GM18870 (cell line): ENCODE measurements at regions not wholly inside any gene's neighbourhood (a gene's known extent, or its start where the extent isn't known, plus 50 kb on each side); places are given as distances from the start of the nearest gene placed in this dataset.

ENCODE experiments used
- ATAC-seq: cut with Tn5 transposase; IDR thresholded peaks from one replicate; pipeline ENCODE4 v1.9.1; 2021; ENCODE audit warnings: moderate library complexity; ENCODE audit not compliant: unreplicated experiment

DNA sequence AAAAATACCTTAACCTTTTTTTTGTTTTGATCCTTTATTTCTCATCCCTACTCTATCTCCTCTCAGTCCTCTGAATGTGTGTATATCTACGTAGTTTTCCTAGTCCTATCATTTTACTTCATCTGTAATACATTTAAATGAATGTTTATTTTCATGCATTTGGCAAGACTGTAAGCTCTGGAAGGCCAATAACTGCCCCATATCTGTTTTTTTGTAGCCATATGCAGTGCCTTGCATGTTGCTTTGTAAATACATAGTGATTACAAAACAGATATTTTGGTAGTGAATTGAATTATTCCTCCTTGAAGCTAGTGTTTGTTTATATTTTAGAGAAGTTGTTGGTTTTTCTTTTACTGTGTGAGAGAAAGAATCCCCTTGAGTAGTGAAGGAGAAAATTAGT lies 450.2 kb downstream of the PCDH18 start:
- ATAC-seq, result no peak

GRCh38 chr4:137076908-137077307 lies 455.4 kb downstream of the PCDH18 start:
- no peak for ATAC-seq

DNA sequence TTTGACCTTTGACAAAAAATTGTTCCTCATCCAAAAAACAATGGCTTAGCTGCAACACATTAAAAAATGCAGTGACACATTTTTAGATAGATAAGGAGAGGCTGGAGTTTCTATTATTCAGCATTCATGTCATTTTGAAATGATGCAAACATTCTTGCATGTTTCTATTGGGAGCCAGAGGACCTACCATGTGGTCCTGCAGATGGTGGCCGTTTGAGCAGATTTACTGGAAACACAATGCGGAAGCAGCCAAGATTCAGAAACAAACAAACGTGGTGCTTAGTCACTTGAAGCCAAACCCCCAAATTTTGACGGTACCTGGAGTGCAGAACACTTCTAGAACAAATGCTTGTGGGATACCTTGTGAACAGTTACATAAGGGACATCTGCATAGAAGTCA lies 456.7 kb downstream of the PCDH18 start:
- ATAC-seq, result no peak

- no peak for ATAC-seq
Measured at GRCh38 chr4:137070614-137071013, 461.7 kb downstream of the PCDH18 start.

GRCh38 chr4:137069473-137069872 lies 462.8 kb downstream of the PCDH18 start:
- no peak for ATAC-seq

GRCh38 chr4:137067735-137068134 lies 464.6 kb downstream of the PCDH18 start:
- no peak for ATAC-seq

- no peak for ATAC-seq
Measured at GRCh38 chr4:137065311-137065710, 467.0 kb downstream of the PCDH18 start.

DNA sequence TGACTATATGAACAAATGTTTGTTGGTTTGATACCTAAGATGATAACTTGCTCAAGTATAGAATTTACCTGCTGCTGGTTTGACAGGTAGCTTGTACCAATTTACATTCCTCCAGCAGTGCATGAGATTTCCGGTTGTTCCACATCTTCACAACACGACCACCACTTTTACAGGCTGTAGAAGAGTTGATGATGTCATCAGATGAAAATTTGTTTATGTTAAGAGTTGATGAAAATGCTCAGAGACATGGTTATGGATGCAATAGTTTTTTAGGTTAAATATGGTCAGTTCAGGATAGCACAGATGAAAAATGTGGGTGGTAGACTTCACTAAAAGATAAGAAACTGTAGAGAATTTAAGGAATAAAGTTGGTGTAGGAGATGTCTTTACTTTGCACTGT lies 468.3 kb downstream of the PCDH18 start:
- ATAC-seq, result no peak

DNA sequence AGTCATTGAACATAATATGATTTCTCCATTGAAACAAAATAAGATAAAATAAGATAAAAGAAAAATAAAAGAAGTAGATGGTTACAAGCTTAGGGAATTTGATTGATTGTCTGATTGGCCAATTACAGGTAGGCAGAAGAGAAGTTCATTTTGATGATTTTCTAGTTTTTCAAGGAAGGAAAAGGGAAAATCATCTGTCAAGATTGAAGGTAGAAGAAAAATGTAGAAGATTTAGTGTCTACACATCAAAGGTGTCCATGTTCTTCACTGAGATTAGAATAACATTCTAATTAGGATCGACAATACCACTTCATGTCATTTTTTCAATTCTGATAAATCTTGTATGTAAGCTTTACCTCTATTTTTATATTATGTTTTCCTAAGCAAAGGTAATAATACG lies 489.1 kb downstream of the PCDH18 start:
- no peak for ATAC-seq

DNA sequence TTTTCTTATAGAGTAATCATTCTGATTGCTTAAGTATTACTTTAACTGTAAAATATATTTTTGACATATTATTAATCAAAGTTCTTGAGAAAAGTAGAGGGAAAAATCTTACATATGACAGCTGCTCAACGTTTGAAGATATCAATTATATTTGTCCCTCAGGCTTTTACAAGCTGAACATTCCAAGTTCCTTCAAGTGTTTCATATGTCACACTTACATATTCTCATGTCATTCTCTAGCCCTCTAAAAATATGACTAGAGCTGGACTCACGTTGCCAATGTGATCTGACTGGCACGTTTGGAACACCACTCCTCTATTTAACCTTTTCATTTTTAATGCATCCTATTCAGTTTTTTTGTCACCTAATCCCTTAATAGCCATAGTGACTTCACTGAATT lies 492.9 kb downstream of the PCDH18 start:
- no peak for ATAC-seq

DNA sequence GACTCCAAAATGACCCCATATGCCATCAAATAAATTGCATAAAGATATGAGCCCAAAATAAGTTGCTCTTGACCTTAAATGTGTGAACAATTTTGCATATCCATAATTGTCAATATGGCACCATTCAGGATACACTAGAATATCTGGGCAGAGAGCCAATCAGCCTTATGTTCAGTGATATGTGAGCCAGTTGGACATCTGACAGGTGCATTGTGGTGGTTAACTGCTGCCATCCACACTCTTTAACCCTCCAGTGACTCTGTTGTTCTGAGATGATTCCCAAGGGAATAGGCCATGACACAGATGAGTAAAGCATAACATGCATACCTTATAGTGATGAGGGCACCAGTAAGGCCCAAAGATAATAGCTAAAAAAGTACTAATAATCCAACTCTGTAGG lies 500.1 kb downstream of the PCDH18 start:
- no peak for ATAC-seq

DNA sequence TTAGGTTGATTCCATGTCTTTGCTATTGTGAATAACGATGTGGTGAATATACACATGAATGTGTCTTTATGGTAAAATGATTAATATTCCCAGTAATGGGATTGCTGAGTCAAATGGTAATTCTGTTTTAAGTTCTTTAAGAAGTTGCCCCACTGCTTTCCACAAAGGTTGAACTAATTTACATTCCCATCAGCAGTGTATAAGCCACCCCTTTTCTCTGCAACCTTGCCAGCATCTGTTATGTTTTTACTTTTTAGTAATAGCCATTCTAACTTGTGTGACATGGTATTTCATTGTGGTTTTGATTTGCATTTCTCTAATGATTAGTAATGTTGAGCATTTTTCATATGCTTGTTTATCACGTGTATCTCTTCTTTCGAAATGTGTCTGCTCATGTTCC lies 503.3 kb downstream of the PCDH18 start:
- ATAC-seq, result no peak

- ATAC-seq, result no peak
Measured at GRCh38 chr4:137025484-137026059, 506.7 kb downstream of the PCDH18 start.

- no peak for ATAC-seq
Measured at GRCh38 chr4:137015426-137016409, 516.6 kb downstream of the PCDH18 start.

GRCh38 chr4:137000432-137000831 lies 531.9 kb downstream of the PCDH18 start:
- ATAC-seq, result no peak

GRCh38 chr4:136992032-136992431 lies 540.3 kb downstream of the PCDH18 start:
- no peak for ATAC-seq

- ATAC-seq, result no peak
Measured at GRCh38 chr4:136985683-136986082, 546.6 kb downstream of the PCDH18 start.

- no peak for ATAC-seq
Measured at GRCh38 chr4:136967069-136967468, 565.2 kb downstream of the PCDH18 start.

DNA sequence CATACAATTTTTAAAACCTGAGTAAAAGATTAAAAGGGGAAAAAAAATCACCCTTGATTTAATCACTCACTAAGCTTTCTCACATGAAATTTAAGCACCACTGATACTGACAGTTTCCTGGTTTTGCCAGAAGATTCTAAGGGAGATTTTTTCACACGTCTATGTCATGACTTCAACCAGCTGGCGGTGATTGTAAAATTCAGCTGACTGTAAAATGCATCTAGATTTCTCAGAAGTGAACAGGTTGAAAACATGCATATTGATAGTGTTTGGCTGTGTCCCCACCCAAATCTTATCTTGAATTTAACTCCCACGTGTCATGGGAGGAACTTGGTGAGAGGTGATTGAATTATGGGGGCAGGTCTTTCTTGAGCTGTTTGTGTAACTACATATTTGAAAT lies 566.8 kb downstream of the PCDH18 start:
- ATAC-seq, result no peak

DNA sequence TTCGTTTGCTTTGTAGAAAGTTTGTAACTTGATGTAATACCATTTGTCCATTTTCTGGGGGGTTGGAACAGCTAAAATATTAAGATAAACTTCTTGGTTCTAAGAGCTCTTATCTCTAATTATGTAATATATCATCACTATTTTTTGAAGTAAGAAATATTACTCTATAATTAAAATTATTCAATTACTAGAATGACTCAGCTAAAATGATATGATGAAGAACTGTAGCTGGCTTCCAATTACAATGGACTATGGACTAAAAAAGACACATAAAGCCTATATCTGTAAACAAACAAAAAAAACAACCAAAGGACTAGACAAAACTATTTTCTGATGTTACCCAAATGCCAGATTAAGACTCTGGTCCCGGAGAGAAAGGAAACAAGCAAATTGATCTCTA lies 569.4 kb downstream of the PCDH18 start:
- no peak for ATAC-seq

DNA sequence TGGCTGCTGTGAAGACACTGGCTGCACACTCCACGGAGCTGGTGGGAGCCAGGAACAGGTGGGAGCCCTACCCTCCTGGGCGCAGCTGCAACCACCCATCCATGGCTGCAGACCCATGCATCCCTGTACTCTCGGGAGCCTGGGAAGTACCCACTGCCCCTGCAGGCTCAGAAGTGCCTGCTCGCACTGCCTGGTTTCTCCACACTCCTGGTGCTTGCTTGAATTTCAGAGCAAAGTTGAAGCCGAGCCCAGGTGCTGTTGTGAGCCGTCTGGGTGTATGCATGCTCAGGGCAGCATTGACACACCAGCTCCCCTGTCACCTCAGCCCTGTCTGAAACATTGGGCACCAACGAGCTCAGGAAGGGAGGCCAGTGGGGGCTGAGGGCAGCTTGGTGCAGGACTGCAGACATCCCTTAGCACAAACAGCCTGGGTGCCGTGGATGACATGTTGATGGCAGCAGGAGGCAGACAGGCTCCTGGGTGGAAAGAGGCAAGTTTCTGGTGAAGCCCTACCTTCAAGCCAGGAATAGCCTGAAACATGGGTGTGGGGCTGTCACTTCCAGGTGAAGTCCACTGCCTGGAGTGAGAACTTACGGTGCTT lies 585.9 kb downstream of the PCDH18 start:
- no peak for ATAC-seq

DNA sequence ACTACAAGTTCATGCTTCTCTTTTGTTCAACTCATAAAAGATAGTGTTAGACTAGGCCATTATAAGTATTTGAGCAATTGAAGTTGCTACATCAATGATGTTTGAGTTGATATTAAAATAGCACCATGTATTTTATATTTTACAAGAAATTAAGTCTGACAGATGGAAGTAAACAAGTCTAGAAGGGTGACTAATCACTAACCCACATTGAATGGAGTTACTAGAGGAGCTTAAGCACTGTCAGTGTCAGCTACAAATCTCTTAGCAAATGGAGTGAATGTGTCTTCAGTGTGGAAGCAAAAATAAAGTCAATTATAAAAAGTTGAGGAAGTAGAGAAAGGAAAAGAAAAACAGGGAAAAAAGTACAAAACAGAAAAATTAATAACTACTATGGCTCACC lies 592.5 kb downstream of the PCDH18 start:
- no peak for ATAC-seq
